ENCODE measurements at regions not wholly inside any gene's neighbourhood (a gene's known extent, or its start where the extent isn't known, plus 50 kb on each side); places are given as distances from the start of the nearest gene placed in this dataset.
"Not testable (repeated sequence)": the region's sequence is repeated elsewhere in the genome, so short reads cannot be mapped to it uniquely, and the experiment has no call there.

DNA sequence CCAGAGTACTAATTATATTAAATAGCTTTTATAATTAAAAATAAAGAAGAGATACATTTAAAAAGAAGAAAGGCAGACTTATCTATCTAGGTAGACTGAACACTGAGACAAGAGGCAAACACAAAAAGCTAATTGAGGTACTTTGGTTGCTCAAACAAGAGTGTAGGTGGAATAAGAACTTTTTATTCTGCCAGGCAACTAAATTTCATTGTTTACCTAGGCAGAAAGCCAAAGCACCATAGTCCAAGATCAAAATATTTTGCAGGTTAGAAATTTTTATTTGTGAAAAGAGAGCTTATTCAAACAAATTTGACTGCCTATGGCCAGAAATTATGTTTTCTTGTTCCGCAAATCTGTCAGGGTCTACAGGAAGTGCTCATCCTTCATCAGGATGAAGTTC, 499.6 kb upstream of the GBE1 start:
- no peak for DNase-seq

DNA sequence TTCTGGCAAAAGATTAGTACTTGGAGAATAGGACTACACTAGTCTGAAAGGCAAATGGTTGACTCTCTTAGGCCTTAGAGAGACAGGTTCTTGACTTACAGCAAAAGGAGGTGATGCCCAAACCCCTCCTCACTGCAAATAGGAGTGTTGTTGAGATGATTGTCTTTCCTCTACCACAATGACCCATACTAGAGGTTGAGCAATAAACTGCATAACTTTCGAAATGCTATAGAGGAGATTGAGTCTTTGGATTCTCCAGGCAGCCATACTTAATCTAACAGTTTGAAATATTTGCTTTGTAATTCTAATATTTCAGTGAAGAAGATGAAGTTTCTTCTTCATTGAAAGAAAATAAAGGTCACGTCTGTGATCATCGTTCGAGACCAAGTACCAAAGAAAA, 498.5 kb upstream of the GBE1 start:
- no peak for DNase-seq

DNA sequence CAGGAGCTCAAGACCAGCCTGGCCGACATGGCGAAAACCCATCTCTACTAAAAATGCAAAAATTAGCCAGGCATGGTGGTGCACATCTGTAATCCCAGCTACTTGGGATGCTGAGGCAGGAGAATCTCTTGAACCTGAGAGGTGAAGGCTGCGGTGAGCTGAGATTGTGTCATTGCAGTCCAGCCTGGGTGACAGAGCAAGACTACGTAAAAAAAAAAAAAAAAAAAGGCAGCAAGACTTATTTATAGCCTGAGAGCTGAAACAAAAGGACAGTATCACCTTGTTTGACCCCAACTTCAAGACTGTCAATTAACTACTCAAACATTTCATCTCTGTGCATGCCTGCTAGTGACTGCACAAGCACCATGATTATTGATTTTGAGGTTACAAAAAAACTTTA, 478.9 kb upstream of the GBE1 start:
- DNase-seq: no peak

DNA sequence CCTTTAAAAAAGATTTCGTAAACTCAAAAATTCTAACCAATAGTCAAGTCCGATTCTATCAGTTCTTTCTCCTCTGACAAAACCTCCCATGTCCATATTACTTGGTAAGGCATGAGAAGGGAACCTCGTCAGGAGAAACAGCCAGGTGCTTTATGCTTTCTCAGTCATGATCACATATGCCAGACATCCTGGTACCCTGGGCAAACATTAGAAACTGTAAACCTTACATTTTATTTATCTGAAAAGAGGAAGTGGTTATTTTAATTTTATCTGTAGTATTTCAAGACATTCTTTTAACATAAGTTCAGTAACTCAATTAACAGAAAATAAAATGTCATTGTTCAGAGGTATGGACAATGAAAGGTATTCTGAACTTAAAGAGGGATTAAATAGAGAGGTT, 474.8 kb upstream of the GBE1 start:
- DNase-seq: no peak

DNA sequence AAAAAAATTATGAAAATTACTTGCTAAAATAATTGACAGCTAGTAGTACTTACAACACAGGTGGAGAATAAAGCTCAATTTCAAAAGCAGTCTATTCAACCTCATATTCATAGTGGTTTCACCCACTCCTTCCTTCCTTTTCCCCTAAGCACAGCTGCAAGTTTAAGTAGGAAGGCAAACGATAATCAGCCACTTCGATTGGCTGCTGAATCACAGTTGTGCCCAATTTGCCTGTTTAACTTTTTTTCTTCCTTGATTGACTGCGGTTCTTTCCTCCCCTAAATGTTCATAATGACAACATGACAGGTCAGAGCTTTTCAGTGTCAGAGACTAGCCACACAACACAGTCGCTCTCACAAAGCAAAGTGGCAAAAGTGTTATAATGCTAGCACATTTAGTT, 468.0 kb upstream of the GBE1 start:
- no peak for DNase-seq

DNA sequence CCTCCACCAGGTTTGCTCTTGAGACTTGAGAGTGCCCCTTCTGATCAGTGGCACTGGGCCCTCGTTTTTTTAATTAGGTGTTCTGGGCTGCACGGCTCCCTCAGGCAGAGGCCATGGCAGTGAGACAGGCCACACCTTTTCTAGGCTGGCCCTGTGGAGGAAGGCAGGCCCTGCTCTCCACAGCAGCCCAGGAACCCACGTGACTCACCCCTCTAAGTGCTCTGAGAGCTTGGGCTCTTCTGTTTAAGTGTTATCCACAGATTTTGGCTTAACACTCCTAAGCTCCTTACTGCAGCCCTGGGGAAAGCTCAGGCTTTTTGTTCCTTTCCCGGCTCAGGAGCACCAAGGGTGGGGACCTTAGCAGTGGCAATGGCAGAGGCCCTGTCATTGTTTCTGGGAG, 463.2 kb upstream of the GBE1 start:
- no peak for DNase-seq

DNA sequence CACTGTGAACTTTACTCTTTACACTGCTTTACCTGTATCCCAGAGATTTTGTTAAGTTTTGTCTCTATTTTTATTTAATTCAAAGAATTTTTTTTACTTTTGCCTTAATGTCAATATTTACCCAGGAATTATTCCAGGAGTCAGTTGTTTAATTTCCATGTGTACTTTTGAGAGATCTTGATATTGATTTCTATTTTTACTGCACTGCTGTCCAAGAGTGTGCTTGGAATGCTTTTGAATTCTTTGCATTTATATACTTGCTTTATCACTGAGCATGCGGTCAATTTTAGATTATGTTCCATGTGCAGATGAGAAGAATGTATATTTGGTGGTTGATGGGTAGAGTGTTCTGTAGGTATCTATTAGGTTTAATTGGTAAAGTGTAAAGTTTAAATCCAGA, 461.0 kb upstream of the GBE1 start:
- no peak for DNase-seq

DNA sequence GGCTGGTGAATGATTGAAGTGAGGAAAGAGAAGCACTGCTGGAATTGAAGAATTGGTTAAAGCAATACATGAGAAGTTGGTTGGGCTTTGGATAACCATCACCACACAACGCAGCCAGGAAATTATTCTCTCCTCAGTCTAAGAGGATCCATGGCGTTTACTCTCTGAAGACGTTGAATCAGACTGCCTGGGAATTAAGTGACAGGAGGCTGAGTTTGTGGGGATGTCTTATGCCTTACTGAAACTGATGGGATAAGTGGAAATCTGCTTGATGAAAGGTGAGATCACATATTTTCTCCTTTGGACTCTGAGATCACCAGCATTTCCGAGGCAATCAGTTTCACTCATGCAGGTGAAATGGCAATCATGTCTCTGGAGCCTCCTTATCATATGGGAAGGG, 456.1 kb upstream of the GBE1 start:
- no peak for DNase-seq

DNA sequence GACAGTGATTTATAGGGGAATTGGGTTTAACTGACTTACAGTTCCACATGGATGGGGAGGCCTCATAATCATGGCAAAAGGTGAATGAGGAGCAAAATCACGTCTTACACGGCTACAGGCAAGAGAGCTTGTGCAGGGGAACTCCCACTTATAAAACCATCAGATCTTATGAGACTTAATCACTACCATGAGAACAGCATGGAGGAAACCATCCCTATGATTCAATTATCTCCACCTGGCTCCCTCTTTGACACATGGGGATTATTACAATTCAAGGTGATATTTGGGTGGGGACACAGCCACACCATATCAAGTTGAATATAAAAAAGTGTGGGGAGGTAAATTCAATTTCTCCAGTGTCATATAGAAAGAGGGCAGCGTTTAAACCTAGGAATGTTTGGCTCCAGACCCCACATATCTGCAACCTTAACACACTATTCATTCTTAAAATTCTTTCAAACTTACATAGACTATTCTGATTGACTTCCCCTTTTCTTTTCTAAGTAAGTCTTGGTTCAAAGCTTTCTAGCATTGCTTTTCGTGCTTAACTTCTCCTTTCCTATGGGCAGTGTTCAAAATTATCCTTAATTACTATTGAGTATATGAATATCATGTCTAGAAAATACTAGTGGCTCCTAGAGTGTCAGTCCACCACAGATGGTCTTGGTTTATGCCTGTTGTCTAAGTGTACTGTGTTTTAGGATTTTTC, 446.7 kb upstream of the GBE1 start:
- DNase-seq: no peak

DNA sequence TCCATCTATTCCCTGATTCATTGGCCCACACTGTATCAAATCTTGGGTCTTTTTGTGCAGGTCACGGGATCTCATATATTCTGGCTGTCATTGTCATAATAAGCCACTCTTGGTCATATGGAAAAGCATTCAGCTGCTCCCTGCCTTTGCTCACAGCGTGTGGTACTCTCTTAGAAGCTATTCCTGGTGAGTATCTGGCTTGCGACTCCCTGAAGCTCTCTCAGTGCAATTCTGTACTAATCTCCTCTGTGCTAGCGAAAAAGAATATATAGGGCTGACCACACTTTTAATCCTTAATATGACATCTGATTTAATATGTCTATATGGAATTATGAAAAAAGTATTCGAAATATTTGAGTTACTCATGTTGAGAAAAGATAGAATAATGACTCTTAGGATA, 440.8 kb upstream of the GBE1 start:
- no peak for DNase-seq

DNA sequence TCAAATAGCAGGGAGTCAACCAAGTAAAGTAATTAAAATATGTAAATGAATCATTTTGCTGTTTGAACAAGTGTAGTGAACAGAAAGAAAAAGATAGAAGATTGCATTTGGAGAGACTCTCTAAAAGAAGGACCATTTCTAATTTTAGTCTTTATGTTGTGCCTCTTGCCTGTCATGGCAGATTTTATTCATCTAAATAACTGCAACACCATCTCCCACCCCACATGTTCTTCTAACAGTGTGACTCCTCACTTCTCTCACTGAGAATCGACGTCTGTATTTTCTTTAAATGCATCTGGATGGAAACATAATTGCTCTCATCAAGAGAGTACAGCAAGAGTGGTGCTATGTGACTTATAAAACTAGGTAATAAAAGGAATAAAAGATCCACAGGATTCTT, 439.9 kb upstream of the GBE1 start:
- no peak for DNase-seq

DNA sequence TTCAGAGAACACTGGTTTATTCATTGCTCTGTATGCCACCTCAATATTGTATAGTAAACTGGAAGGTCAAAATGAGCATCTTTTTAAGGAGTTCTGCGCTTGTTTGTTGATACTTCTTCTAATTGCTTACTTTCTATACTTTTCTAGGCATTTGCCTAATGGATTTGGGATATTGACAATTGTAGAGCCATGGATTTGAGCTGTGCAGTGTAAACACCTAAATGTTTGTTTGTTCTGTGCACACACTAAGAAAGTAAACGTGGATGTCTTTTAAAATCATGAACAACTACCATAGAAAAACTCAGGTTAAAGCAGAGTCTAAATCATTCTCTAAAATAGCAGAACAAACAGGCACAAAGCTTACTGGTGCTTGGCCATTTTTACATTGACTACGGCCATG, 436.6 kb upstream of the GBE1 start:
- no peak for DNase-seq

DNA sequence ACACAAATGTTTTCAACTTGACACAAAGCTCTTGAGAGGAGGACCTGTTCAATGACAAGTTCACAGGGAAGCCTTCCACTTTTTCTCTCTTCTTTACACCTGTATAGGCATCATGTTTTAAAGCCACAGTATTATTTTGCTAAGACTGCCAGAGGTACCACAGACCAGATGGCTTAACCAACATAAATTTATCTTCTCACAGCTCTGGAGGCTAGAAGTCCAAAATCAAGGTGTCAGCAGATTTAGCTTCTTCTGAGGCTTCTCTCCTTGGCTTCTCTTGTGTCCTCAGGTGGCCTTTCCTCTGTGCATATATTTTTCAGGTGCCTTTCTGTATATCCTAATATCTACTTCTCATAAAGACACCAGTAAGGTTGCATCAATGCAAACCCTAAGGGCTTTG, 435.2 kb upstream of the GBE1 start:
- no peak for DNase-seq

DNA sequence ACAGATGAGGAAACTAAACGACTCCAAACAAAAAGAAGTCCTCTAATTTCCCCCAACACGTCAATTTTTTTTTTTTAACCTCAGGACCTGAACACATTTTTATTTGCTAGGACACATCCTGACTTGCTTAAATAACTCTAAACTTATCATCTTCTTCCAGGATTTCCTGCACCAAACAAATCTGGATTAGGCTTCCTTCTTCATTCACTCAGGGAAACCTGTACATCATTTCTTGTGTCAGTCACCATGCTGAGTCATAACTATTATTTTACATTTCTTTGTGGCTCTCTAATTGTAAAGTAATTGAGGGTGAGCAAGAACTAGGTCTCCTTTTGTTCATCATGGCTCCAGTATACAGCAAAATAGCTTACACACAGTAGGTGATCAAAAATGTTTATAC, 433.4 kb upstream of the GBE1 start:
- DNase-seq: no peak

DNA sequence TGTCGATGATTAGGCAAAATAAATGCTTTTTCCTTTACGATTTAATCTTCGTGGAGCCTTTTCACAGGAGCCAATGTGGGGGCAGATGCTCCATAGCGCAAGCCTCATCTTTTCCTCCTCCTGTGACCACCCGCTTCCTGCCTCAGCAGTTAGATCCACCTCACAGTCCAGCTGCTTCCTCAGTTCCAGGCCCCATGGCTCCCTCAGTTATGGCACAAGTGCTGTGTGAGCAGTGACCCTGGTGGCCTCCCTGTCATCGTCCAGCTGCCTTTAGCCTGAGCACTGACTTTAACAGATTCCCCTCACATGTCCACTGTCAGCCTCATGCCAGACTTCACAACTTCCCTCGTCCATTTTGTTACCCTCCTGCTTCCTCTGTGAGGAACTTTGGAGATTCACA, 424.6 kb upstream of the GBE1 start:
- DNase-seq: no peak

DNA sequence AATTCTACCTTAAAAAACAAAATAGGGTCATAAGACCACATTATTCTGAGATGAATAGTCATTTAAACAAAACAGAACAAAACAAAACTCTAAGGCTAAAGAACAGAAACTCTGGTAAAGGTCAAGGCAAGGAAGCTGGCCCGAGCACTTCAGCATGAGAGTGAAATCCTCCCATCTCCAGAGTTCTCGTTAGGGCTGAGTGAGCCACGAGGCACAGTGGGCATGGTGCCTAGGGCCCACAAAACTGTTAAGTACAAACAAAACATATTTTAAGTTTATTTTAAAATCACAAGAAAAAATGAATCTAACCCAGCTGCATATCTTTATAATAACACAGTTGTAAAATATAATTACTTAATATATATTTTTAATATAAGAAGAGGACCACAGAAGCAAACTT, 417.8 kb upstream of the GBE1 start:
- no peak for DNase-seq

DNA sequence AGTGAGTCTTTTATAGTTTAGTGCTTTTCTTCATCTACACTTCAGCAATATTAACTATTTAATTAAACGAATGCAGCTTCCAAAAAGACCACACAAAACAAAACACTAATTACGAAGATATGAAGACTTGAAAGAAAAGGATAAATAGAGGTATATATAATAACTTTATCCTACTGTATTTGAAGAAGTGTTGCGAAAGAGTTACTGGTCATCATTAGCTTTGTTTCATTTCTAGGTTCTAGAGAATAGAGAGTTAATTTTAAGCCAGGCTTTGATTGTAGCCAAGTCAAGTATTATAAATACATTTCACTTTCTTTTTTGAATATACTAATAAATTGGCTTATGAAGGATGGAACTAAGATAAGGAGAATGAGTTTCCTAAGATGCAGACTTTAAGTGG, 416.8 kb upstream of the GBE1 start:
- DNase-seq: no peak

DNA sequence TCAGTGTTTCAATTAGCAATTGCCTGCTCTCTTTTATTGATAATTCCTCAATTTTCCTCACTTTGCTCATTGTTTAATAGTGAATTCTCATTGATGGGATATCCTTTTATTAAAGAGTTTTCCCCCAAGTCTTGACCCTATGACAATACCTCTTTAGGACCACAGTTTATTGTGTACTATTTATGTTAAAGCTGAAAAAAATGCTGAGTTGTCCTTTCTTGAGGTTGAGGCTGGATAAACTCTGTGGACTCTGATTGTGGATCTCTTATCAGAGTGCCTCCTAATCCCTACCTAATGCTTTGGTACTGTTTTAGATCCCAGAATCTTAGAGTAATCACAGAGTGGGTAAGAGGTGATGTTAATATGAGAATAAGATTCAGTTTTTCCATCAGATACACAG, 416.3 kb upstream of the GBE1 start:
- DNase-seq: no peak

DNA sequence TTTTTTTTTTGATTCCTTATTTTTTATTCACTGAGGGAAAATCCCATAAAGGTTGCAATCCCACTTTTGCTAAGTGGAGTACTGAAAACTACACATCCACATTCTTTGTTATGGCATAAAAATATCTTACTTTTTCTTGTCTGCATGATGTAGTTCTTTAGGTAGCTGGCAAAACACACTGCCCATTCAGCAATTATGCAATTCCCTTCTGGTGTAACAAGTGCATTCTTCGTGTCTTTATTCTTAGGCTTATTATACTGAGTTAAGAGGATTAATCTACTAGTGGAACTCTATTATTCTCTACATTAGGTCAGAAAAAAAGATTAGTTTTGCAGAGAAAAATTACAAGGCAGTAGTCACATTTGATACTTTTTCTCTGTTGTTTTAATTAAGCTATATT, 403.8 kb upstream of the GBE1 start:
- DNase-seq: no peak

DNA sequence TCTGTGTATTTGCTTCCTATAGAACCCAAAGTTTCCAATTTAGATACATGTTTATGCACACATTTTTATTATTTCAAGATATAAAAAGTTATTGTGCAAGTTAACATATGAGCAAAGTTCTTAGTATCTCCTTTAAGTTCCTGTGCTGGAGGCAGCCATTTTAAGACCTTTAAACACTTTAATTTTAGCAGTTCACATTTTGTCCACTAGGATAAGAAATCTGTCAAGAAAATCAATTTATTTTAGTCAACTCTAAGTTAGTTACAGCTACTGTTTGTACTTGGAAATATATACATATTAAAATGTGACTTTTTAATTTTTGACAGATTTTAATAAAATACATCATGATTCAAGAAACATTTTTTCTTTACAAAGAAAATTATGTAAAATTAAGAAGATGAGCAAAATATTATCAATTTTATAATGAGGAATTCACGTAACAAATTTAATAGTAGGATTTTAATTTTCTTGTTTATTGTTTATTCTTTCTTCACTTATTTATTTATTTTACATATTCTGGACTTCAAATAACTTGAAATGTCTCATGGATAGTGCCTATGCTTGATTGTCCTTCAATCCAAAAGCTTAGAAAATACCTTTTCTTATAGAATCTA, 402.6 kb upstream of the GBE1 start:
- DNase-seq: no peak

DNA sequence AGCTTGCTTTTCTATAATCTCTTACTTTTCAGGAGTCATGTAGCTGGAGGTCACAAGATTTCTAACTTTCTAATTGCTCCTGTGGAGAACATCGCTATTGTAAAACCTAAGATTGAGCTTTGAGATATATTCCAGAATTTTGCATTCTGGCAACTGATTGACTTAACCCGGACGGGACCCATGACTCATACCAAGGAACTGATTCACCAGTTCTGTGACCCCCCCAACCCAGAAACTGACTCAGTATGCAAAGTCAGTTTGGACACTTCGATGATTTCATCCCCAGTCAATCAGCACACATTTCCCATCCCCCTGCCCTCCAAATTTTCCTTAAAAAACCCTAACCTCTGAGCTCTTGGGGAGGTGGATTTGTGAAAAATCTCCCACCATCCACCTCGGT, 396.5 kb upstream of the GBE1 start:
- no peak for DNase-seq

DNA sequence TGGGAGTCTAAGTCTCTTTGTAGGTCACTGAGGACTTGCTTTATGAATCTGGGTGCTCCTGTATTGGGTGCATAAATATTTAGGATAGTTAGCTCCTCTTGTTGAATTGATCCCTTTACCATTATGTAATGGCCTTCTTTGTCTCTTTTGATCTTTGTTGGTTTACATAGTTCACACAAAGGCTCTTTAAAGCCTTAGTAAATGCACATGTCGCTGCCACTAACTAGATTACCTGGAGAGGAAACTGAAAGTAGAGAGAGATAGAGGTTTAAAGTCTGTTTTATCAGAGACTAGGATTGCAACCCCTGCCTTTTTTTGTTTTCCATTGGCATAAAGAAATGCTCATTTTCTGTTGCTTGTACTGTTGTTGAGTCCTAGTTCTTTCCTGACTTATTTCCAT, 392.4 kb upstream of the GBE1 start:
- not testable (repeated sequence) for DNase-seq

DNA sequence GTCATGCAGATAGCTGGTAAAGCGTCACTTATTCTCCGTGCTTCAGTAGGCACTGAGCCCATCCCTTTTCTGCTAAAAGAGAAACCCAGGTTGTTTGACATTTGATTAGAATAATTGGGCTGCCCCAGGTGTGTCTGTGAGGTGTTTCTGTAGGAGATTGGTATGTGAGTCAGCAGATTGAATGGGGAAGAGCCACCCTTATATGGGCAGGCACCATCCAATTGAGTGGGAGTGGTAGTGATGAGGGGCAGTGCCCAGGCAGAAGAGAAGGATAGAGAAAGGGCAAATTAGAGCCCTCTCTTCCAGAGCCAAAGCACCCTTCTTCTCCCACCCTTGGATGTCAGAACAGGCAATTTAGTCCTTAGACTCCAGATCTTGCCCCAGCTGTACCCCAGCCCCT, 384.3 kb upstream of the GBE1 start:
- no peak for DNase-seq

DNA sequence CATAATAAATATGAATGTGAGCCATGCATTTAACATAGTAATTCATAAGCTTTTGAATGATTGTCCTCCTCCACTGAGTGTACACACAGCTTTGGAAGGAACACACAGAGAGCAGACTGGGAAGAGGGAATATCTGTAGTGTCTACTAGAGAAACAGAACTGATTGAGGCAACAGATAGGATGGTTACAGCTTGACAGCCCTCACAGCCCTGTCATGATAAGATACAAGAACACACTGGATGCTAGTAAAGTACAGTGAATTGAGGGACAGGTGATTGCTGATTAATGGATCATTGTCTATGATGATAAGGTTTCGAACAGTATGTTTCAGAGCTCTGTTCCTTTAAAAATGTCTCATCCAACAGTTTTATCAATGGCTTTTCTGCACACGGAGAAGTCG, 383.4 kb upstream of the GBE1 start:
- no peak for DNase-seq

DNA sequence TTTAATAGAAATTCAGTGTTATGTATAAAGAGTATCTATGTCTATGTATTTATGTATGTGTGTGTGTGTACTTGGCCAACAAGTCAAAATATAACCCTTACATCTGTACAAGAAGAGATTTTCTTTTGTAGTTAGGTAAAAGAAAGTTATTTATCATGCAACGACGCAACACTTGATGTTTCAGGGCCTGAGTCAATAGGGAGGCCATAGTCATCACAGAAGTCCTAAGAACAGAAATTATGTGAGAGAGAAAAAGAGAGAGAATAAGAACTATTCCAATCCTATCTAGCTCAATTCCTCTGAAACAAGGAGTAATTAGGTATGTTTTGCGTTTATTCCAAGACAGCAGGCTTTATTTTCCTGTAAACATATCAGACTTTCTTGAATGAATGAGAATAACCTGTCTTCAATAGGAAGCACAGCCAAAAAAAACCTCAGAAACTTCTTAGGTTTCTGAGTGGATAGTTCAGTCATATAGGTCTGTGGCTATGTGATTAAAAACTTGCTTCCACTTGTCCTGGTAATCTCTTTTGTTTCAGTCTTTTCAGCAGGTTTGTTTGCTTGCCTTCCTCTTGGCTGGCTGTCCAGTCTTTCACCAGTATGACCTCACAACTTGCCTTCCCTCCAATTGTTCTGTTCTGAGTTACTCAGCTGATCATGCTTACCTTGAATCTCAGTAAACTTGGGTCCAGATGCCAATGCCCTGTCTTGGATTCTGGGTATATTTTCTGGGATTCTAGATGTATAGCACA, 382.4 kb upstream of the GBE1 start:
- no peak for DNase-seq

All from activated CD8-positive, alpha-beta memory T cell treated with anti-CD3 and anti-CD28 coated beads, Interleukin-2, amount 50 U/mL, for 48 hours (primary cell).